WTC11 (cell line): ENCODE measurements at regions not wholly inside any gene's neighbourhood (a gene's known extent, or its start where the extent isn't known, plus 50 kb on each side); places are given as distances from the start of the nearest gene placed in this dataset.

Experiments
- ATAC-seq: fragments of 200-7000 bp; cut with Tn5 transposase; 2 replicates; pipeline ENCODE4 v1.10.0; 2021; ENCODE audit warnings: mild to moderate bottlenecking, moderate library complexity
- CTCF ChIA-PET: fragments of 300-600 bp; sonication (Branson Sonifier 250); formaldehyde crosslinking; loops from one replicate; lab custom pipeline; 2021; ENCODE audit warnings: antibody characterized with exemption; lab: Charles Lee
- POLR2A ChIA-PET: fragments of 350-600 bp; sonication (Branson Sonifier 250); formaldehyde crosslinking; loops from one replicate; lab custom pipeline; 2021; ENCODE audit warnings: antibody characterized with exemption; lab: Charles Lee
- DNase-seq: peaks from one replicate; pipeline ENCODE4 v3.0.0; 2021; ENCODE audit warnings: low spot score
- H3K27ac Mint-ChIP-seq: 2 replicates; pipeline ENCODE4 v1.8.0; 2021; ENCODE audit warnings: mixed read lengths
- H3K27me3 Mint-ChIP-seq: 2 replicates; pipeline ENCODE4 v1.8.0; 2021; ENCODE audit warnings: low read depth, mild to moderate bottlenecking, moderate library complexity, mixed read lengths
- H3K36me3 Mint-ChIP-seq: 2 replicates; pipeline ENCODE4 v1.8.0; 2021; ENCODE audit warnings: mixed read lengths
- H3K4me1 Mint-ChIP-seq: 2 replicates; pipeline ENCODE4 v1.8.0; 2022; ENCODE audit warnings: mixed read lengths
- H3K4me3 Mint-ChIP-seq: 2 replicates; pipeline ENCODE4 v1.8.0; 2021; ENCODE audit warnings: mild to moderate bottlenecking, moderate library complexity, mixed read lengths
- H3K9me3 Mint-ChIP-seq: 2 replicates; pipeline ENCODE4 v1.8.0; 2021; ENCODE audit warnings: mixed read lengths
- CREM ChIP-seq: sonication (generic); formaldehyde crosslinking; IDR thresholded peaks from 2 replicates; pipeline ENCODE4 v1.8.1; 2022; ENCODE audit warnings: mild to moderate bottlenecking, missing genetic modification reagents, moderate library complexity
- FOXK1 ChIP-seq: sonication (generic); formaldehyde crosslinking; IDR thresholded peaks from 2 replicates; pipeline ENCODE4 v1.8.0; 2022; ENCODE audit warnings: mild to moderate bottlenecking, moderate library complexity, missing genetic modification reagents
- HMGA2 ChIP-seq: fragments of 250-450 bp; sonication (Bioruptor Pico); IDR thresholded peaks from 2 replicates; pipeline ENCODE4 v1.4.0; 2021; ENCODE audit warnings: mild to moderate bottlenecking, moderate library complexity
- JAZF1 ChIP-seq: fragments of 250-450 bp; sonication (Bioruptor Pico); IDR thresholded peaks from 2 replicates; pipeline ENCODE4 v1.9.0; 2021; ENCODE audit warnings: moderate library complexity, mild to moderate bottlenecking, inconsistent platforms
- MXD4 ChIP-seq: fragments of 250-450 bp; sonication (Bioruptor Pico); IDR thresholded peaks from 2 replicates; pipeline ENCODE4 v1.8.0; 2021; ENCODE audit warnings: mild to moderate bottlenecking, moderate library complexity, borderline replicate concordance
- OVOL2 ChIP-seq: fragments of 250-450 bp; sonication (Bioruptor Pico); IDR thresholded peaks from 2 replicates; pipeline ENCODE4 v1.9.0; 2021; ENCODE audit warnings: mild to moderate bottlenecking, borderline replicate concordance
- PRRX2 ChIP-seq: fragments of 250-450 bp; sonication (Bioruptor Pico); IDR thresholded peaks from 2 replicates; pipeline ENCODE4 v1.8.0; 2021; ENCODE audit warnings: mild to moderate bottlenecking
- ZNF263 ChIP-seq: sonication (generic); formaldehyde crosslinking; IDR thresholded peaks from 2 replicates; pipeline ENCODE4 v1.8.1; 2022; ENCODE audit warnings: low read depth, mild to moderate bottlenecking, moderate library complexity, missing genetic modification reagents
- TF ChIP-seq, protein P1 (sequence below): sonication (generic); formaldehyde crosslinking; IDR thresholded peaks from 2 replicates; pipeline ENCODE4 v1.8.1; 2022; ENCODE audit warnings: mild to moderate bottlenecking, missing genetic modification reagents, moderate library complexity, borderline replicate concordance
- TF ChIP-seq, protein P2 (sequence below): sonication (generic); formaldehyde crosslinking; IDR thresholded peaks from 2 replicates; pipeline ENCODE4 v1.8.0; 2022; ENCODE audit warnings: mild to moderate bottlenecking, missing genetic modification reagents
- TF ChIP-seq, protein P3 (sequence below): sonication (generic); formaldehyde crosslinking; conservative IDR thresholded peaks from 2 replicates; pipeline ENCODE4 v1.8.1; 2023; ENCODE audit warnings: mild to moderate bottlenecking, low read depth, missing genetic modification reagents, moderate library complexity
- TF ChIP-seq, protein P4 (sequence below): sonication (generic); formaldehyde crosslinking; IDR thresholded peaks from 2 replicates; pipeline ENCODE4 v1.8.1; 2023; ENCODE audit warnings: mild to moderate bottlenecking, missing genetic modification reagents, moderate library complexity
- TF ChIP-seq, protein P5 (sequence below): sonication (generic); formaldehyde crosslinking; IDR thresholded peaks from 2 replicates; pipeline ENCODE4 v1.8.1; 2022; ENCODE audit warnings: missing genetic modification reagents, borderline replicate concordance
- TF ChIP-seq, protein P6 (sequence below): fragments of 250-450 bp; sonication (Bioruptor Pico); IDR thresholded peaks from 2 replicates; pipeline ENCODE4 v1.9.0; 2021; ENCODE audit warnings: moderate library complexity, mild to moderate bottlenecking, inconsistent platforms, borderline replicate concordance
- TF ChIP-seq, protein P7 (sequence below): sonication (generic); formaldehyde crosslinking; IDR thresholded peaks from 2 replicates; pipeline ENCODE4 v1.8.1; 2023; ENCODE audit warnings: mild to moderate bottlenecking, missing genetic modification reagents, moderate library complexity
- TF ChIP-seq, protein P8 (sequence below): fragments of 250-450 bp; sonication (Bioruptor Pico); IDR thresholded peaks from 2 replicates; pipeline ENCODE4 v1.9.0; 2021; ENCODE audit warnings: mild to moderate bottlenecking

DNA sequence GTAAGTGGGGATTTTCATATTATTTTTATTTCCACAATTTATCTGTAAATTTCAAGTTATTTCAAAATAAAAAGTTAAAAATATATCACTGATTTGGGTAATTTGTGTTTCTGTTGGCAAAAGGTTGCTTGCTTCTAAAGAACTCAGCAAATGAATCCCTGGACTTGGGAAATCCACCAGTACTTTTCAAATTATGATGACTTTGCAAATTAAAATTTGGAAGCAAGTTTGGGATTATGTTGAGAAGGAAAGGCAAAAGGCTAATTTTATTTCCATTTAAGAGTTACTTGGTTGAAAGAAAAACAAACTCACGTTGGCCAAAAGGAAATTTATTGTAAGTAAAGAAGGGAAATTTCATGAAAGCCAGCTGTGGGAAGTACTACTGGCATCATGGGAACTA is 220.3 kb downstream of the MAP2K6 start:
- Mint-ChIP-seq H3K27ac (no peak overlapping the region), H3K4me1 (no peaks in the 10 kb centered on the region), H3K4me3 (no peak overlapping the region), H3K9me3 (peaks cover 20% of the 10 kb centered on the region), H3K36me3 (peaks cover 2% of the 10 kb centered on the region; the same call in 1 of the 2 replicates)
- no peak for ATAC-seq
- no peak for DNase-seq
- CTCF ChIA-PET = no interaction called here
- TF ChIP-seq, protein P1, sequence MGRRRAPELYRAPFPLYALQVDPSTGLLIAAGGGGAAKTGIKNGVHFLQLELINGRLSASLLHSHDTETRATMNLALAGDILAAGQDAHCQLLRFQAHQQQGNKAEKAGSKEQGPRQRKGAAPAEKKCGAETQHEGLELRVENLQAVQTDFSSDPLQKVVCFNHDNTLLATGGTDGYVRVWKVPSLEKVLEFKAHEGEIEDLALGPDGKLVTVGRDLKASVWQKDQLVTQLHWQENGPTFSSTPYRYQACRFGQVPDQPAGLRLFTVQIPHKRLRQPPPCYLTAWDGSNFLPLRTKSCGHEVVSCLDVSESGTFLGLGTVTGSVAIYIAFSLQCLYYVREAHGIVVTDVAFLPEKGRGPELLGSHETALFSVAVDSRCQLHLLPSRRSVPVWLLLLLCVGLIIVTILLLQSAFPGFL = no peak
- TF ChIP-seq JAZF1 = no peak
- TF ChIP-seq, protein P2, sequence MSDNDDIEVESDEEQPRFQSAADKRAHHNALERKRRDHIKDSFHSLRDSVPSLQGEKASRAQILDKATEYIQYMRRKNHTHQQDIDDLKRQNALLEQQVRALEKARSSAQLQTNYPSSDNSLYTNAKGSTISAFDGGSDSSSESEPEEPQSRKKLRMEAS = no peak
- TF ChIP-seq, protein P3, sequence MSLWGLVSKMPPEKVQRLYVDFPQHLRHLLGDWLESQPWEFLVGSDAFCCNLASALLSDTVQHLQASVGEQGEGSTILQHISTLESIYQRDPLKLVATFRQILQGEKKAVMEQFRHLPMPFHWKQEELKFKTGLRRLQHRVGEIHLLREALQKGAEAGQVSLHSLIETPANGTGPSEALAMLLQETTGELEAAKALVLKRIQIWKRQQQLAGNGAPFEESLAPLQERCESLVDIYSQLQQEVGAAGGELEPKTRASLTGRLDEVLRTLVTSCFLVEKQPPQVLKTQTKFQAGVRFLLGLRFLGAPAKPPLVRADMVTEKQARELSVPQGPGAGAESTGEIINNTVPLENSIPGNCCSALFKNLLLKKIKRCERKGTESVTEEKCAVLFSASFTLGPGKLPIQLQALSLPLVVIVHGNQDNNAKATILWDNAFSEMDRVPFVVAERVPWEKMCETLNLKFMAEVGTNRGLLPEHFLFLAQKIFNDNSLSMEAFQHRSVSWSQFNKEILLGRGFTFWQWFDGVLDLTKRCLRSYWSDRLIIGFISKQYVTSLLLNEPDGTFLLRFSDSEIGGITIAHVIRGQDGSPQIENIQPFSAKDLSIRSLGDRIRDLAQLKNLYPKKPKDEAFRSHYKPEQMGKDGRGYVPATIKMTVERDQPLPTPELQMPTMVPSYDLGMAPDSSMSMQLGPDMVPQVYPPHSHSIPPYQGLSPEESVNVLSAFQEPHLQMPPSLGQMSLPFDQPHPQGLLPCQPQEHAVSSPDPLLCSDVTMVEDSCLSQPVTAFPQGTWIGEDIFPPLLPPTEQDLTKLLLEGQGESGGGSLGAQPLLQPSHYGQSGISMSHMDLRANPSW (CRISPR knock-in tag) = no peak
- TF ChIP-seq, protein P4, sequence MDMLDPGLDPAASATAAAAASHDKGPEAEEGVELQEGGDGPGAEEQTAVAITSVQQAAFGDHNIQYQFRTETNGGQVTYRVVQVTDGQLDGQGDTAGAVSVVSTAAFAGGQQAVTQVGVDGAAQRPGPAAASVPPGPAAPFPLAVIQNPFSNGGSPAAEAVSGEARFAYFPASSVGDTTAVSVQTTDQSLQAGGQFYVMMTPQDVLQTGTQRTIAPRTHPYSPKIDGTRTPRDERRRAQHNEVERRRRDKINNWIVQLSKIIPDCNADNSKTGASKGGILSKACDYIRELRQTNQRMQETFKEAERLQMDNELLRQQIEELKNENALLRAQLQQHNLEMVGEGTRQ (CRISPR knock-in tag) = no peak
- no peak for TF ChIP-seq OVOL2 (CRISPR knock-in tag)
- TF ChIP-seq CREM (CRISPR knock-in tag) = no peak
- TF ChIP-seq, protein P5, sequence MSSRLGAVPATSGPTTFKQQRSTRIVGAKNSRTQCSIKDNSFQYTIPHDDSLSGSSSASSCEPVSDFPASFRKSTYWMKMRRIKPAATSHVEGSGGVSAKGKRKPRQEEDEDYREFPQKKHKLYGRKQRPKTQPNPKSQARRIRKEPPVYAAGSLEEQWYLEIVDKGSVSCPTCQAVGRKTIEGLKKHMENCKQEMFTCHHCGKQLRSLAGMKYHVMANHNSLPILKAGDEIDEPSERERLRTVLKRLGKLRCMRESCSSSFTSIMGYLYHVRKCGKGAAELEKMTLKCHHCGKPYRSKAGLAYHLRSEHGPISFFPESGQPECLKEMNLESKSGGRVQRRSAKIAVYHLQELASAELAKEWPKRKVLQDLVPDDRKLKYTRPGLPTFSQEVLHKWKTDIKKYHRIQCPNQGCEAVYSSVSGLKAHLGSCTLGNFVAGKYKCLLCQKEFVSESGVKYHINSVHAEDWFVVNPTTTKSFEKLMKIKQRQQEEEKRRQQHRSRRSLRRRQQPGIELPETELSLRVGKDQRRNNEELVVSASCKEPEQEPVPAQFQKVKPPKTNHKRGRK (CRISPR knock-in tag) = no peak
- TF ChIP-seq, protein P6, sequence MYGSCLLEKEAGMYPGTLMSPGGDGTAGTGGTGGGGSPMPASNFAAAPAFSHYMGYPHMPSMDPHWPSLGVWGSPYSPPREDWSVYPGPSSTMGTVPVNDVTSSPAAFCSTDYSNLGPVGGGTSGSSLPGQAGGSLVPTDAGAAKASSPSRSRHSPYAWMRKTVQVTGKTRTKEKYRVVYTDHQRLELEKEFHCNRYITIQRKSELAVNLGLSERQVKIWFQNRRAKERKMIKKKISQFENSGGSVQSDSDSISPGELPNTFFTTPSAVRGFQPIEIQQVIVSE = no peak
- TF ChIP-seq HMGA2 (CRISPR knock-in tag) = no peak
- TF ChIP-seq, all 79 proteins: peak for 0
- no peaks in the 10 kb centered on the region for H3K27me3 Mint-ChIP-seq
- POLR2A ChIA-PET = no interaction called here

DNA sequence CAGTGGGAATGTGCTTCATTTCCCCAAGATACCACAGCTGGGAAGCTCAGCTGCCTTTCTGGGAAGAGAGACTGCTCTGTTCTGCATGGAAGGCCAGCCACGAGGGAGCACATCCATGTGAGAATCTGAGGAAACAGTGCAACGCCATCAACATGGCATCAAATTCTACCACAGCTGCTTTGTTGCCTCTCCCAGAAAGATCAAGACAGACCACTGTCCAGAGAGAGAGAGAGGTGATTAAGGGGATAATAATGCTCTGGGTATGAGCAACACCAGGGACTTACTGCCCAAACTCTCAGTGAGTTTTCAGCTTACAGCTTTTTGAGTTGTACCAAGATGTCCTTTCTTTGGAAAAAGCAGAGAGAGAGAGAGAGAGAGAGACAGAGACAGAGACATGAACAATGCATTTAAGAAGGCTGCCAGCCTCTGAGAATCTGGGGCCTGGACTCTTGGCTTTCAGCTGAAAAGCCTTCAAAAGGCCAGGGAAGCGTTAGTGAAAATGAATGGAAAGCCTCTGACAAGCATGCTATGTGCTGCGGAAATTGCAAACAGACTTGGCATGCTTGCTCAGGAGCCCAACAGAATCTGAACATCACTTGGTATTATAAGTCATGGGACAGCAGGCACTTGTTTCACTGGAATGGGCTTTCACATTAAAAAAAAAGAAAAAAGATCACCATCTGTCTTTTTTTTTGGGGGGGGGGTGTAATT is 223.1 kb downstream of the MAP2K6 start:
- H3K4me3 Mint-ChIP-seq = no peak overlapping the region
- H3K27me3 Mint-ChIP-seq = no peaks in the 10 kb centered on the region
- no peak for DNase-seq
- H3K36me3 Mint-ChIP-seq = no peaks in the 10 kb centered on the region
- no peak overlapping the region for H3K27ac Mint-ChIP-seq
- no peaks in the 10 kb centered on the region; the same call in 1 of the 2 replicates for H3K9me3 Mint-ChIP-seq
- no peaks in the 10 kb centered on the region for H3K4me1 Mint-ChIP-seq
- ChIA-PET CTCF (interaction anchor here (1.2 kb wide), 1 partner anchor 31 kb away, joined by 5 read pairs; no protein-coding TSS in a partner anchor), POLR2A (interaction anchor here (0.6 kb wide), 1 partner anchor 656 kb away, joined by 3 read pairs; no protein-coding TSS in a partner anchor)
- ATAC-seq = no peak
- TF ChIP-seq PRRX2 = no peak
- no peak for TF ChIP-seq FOXK1
- no peak for TF ChIP-seq MXD4
- no peak for TF ChIP-seq CREM (CRISPR knock-in tag)
- no peak for TF ChIP-seq JAZF1
- no peak for TF ChIP-seq ZNF263 (CRISPR knock-in tag)
- TF ChIP-seq, protein P7, sequence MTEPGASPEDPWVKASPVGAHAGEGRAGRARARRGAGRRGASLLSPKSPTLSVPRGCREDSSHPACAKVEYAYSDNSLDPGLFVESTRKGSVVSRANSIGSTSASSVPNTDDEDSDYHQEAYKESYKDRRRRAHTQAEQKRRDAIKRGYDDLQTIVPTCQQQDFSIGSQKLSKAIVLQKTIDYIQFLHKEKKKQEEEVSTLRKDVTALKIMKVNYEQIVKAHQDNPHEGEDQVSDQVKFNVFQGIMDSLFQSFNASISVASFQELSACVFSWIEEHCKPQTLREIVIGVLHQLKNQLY = no peak
- TF ChIP-seq, protein P8, sequence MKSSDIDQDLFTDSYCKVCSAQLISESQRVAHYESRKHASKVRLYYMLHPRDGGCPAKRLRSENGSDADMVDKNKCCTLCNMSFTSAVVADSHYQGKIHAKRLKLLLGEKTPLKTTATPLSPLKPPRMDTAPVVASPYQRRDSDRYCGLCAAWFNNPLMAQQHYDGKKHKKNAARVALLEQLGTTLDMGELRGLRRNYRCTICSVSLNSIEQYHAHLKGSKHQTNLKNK = no peak
